ENCODE measurements at regions not wholly inside any gene's neighbourhood (a gene's known extent, or its start where the extent isn't known, plus 50 kb on each side); places are given as distances from the start of the nearest gene placed in this dataset.

DNA sequence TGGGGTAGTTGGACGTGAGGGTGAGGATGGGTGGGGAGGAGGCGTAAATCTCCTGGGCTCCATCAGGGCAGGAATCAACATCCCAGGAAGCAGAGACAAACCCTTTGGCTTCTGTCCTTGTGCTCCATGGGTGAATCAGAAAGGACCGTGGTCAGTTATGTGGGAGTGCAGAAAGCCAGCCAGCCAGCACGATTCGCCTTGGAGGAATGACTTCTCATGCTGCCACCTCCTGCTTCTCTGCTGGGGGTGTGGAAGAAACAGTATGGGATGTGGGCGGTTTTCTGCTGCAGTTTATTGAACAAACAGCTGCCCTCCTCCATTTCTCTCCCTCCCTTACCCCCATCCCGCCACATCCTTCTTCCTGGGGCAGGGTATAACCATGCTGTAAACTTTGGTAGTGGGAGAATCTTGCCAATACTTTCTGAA is 214.5 kb downstream of the SOX4 start:
- Histone ChIP-seq H3K4me3 (ENCODE audit: low read depth in 1 of 3, low read length in 3 of 3) (no peak overlapping the region), H3K4me1 (ENCODE audit: control insufficient read depth in 4 of 4, insufficient read depth in 4 of 4, low read length in 3 of 4) (no peaks in the 10 kb centered on the region), H3K27ac (ENCODE audit: low read depth in 1 of 2, low read length in 2 of 2) (no peak overlapping the region), H3K27me3 (ENCODE audit: control insufficient read depth in 4 of 4, insufficient read depth in 4 of 4, low read length in 3 of 4) (no peaks in the 10 kb centered on the region), H3K9ac (ENCODE audit: low read depth in 1 of 2, low read length in 2 of 2) (no peak overlapping the region), H3K9me3 (ENCODE audit: control insufficient read depth in 4 of 4, low read length in 3 of 4) (no peaks in the 10 kb centered on the region), H3K36me3 (ENCODE audit: control insufficient read depth in 4 of 4, insufficient read depth in 3 of 4, low read depth in 1 of 4, low read length in 3 of 4) (no peaks in the 10 kb centered on the region)
- DNase-seq (ENCODE audit: low spot score): no peak
- TF ChIP-seq, protein P1, sequence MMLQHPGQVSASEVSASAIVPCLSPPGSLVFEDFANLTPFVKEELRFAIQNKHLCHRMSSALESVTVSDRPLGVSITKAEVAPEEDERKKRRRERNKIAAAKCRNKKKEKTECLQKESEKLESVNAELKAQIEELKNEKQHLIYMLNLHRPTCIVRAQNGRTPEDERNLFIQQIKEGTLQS (IDR thresholded peaks at IDR 0.05): no peak
- TF ChIP-seq EGR1 (IDR thresholded peaks at IDR 0.05; ENCODE audit: low read depth in 2 of 2) (no peak), SP1 (IDR thresholded peaks at IDR 0.05) (no peak), FOXA2 (IDR thresholded peaks at IDR 0.05) (no peak), JUND (IDR thresholded peaks at IDR 0.05) (no peak), ZBTB33 (IDR thresholded peaks at IDR 0.05) (no peak), TAF1 (conservative IDR thresholded peaks at IDR 0.05) (no peak), FOXA1 (IDR thresholded peaks at IDR 0.05) (no peak), RAD21 (IDR thresholded peaks at IDR 0.05) (no peak), HNF4G (IDR thresholded peaks at IDR 0.05) (no peak), YY1 (IDR thresholded peaks at IDR 0.05) (no peak), GABPA (IDR thresholded peaks at IDR 0.05 in 1 of 2, conservative IDR thresholded peaks at IDR 0.05 in 1 of 2) (no peak)
- TF ChIP-seq, protein P2, sequence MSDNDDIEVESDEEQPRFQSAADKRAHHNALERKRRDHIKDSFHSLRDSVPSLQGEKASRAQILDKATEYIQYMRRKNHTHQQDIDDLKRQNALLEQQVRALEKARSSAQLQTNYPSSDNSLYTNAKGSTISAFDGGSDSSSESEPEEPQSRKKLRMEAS (IDR thresholded peaks at IDR 0.05): no peak
- TF ChIP-seq, protein P3, sequence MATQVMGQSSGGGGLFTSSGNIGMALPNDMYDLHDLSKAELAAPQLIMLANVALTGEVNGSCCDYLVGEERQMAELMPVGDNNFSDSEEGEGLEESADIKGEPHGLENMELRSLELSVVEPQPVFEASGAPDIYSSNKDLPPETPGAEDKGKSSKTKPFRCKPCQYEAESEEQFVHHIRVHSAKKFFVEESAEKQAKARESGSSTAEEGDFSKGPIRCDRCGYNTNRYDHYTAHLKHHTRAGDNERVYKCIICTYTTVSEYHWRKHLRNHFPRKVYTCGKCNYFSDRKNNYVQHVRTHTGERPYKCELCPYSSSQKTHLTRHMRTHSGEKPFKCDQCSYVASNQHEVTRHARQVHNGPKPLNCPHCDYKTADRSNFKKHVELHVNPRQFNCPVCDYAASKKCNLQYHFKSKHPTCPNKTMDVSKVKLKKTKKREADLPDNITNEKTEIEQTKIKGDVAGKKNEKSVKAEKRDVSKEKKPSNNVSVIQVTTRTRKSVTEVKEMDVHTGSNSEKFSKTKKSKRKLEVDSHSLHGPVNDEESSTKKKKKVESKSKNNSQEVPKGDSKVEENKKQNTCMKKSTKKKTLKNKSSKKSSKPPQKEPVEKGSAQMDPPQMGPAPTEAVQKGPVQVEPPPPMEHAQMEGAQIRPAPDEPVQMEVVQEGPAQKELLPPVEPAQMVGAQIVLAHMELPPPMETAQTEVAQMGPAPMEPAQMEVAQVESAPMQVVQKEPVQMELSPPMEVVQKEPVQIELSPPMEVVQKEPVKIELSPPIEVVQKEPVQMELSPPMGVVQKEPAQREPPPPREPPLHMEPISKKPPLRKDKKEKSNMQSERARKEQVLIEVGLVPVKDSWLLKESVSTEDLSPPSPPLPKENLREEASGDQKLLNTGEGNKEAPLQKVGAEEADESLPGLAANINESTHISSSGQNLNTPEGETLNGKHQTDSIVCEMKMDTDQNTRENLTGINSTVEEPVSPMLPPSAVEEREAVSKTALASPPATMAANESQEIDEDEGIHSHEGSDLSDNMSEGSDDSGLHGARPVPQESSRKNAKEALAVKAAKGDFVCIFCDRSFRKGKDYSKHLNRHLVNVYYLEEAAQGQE (IDR thresholded peaks at IDR 0.05): no peak
- 73% methylated on average over 7 of the region's 7 CpGs for WGBS

- no peak for DNase-seq (ENCODE audit: low spot score)
- Histone ChIP-seq H3K4me3 (ENCODE audit: low read depth in 1 of 3, low read length in 3 of 3) (no peak overlapping the region), H3K27ac (ENCODE audit: low read depth in 1 of 2, low read length in 2 of 2) (no peak overlapping the region), H3K4me1 (ENCODE audit: control insufficient read depth in 4 of 4, insufficient read depth in 4 of 4, low read length in 3 of 4) (no peaks in the 10 kb centered on the region), H3K36me3 (ENCODE audit: control insufficient read depth in 4 of 4, insufficient read depth in 3 of 4, low read depth in 1 of 4, low read length in 3 of 4) (no peaks in the 10 kb centered on the region), H3K9me3 (ENCODE audit: control insufficient read depth in 4 of 4, low read length in 3 of 4) (no peaks in the 10 kb centered on the region), H3K9ac (ENCODE audit: low read depth in 1 of 2, low read length in 2 of 2) (no peak overlapping the region), H3K27me3 (ENCODE audit: control insufficient read depth in 4 of 4, insufficient read depth in 4 of 4, low read length in 3 of 4) (no peaks in the 10 kb centered on the region)
- WGBS: 69% methylated on average over 16 of the region's 16 CpGs
- TF ChIP-seq, protein P4, sequence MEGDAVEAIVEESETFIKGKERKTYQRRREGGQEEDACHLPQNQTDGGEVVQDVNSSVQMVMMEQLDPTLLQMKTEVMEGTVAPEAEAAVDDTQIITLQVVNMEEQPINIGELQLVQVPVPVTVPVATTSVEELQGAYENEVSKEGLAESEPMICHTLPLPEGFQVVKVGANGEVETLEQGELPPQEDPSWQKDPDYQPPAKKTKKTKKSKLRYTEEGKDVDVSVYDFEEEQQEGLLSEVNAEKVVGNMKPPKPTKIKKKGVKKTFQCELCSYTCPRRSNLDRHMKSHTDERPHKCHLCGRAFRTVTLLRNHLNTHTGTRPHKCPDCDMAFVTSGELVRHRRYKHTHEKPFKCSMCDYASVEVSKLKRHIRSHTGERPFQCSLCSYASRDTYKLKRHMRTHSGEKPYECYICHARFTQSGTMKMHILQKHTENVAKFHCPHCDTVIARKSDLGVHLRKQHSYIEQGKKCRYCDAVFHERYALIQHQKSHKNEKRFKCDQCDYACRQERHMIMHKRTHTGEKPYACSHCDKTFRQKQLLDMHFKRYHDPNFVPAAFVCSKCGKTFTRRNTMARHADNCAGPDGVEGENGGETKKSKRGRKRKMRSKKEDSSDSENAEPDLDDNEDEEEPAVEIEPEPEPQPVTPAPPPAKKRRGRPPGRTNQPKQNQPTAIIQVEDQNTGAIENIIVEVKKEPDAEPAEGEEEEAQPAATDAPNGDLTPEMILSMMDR (IDR thresholded peaks at IDR 0.05; ENCODE audit: low read depth, low read length, missing input control): no peak
- TF ChIP-seq RXRA (IDR thresholded peaks at IDR 0.05): peak in 1 of 2 donors; percentile 8
- no peak for TF ChIP-seq RAD21 (IDR thresholded peaks at IDR 0.05)
- TF ChIP-seq NR2F2 (IDR thresholded peaks at IDR 0.05): peak; percentile 56
These were observed 215.1 kb downstream of the SOX4 start for GRCh38 chr6:21808551-21809242.
